ENCODE measurements at regions not wholly inside any gene's neighbourhood (a gene's known extent, or its start where the extent isn't known, plus 50 kb on each side); places are given as distances from the start of the nearest gene placed in this dataset.
"Not testable (repeated sequence)": the region's sequence is repeated elsewhere in the genome, so short reads cannot be mapped to it uniquely, and the experiment has no call there.

DNA sequence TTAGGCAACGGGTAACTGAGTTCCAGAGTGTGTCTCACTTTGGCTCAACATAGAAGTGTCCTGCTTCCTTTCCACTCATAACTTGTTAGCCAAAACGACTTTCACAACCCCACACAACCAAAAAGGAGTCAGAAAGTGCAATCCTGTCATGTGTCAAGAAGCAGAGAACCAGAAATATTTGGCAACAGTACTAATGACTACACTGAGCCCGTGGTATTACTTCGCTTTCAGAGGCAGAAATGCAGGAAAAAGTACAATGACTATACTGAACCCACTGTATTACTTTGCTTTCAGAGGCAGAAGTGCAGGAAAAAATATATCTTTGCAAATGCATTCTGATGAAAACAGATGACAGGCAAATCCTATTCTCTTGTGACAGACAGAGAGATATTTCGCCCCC, 484.6 kb downstream of the KIF2B start:
- TF ChIP-seq, protein P1, sequence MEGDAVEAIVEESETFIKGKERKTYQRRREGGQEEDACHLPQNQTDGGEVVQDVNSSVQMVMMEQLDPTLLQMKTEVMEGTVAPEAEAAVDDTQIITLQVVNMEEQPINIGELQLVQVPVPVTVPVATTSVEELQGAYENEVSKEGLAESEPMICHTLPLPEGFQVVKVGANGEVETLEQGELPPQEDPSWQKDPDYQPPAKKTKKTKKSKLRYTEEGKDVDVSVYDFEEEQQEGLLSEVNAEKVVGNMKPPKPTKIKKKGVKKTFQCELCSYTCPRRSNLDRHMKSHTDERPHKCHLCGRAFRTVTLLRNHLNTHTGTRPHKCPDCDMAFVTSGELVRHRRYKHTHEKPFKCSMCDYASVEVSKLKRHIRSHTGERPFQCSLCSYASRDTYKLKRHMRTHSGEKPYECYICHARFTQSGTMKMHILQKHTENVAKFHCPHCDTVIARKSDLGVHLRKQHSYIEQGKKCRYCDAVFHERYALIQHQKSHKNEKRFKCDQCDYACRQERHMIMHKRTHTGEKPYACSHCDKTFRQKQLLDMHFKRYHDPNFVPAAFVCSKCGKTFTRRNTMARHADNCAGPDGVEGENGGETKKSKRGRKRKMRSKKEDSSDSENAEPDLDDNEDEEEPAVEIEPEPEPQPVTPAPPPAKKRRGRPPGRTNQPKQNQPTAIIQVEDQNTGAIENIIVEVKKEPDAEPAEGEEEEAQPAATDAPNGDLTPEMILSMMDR (IDR thresholded peaks at IDR 0.05; ENCODE audit: low read depth, low read length), result no peak
- H3K4me3 ChIP-seq (ENCODE audit: low read depth, low read length), result no peak overlapping the region
- no peak for DNase-seq (ENCODE audit: low read depth, low spot score)
- in situ Hi-C loops (cut with HindIII; ENCODE audit: low sequenced_read_pairs), result no loop called here

DNA sequence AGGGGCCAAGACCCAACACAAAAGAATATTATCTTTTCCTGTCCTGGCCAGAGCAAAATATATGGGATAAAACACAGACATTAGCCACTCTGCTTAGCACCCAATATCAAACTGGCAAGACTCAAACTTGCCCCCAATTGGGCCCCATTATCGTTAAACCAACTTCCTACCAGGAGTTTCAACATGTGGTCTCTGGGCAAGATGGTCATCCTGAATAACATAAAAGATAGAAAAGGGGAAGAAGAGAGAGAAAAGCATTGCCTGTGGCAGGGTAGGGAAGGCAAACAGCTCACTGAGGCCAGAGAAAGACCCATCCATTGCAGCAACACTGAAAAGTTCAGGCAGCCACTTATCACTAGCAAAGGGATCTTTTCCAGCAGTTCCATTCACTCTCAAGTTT, 502.1 kb downstream of the KIF2B start:
- in situ Hi-C loops (cut with HindIII; ENCODE audit: low sequenced_read_pairs), result no loop called here
- no peak for DNase-seq (ENCODE audit: low read depth, low spot score)
- TF ChIP-seq, protein P1 (IDR thresholded peaks at IDR 0.05; ENCODE audit: low read depth, low read length), result no peak
- no peak overlapping the region for H3K4me3 ChIP-seq (ENCODE audit: low read depth, low read length)

DNA sequence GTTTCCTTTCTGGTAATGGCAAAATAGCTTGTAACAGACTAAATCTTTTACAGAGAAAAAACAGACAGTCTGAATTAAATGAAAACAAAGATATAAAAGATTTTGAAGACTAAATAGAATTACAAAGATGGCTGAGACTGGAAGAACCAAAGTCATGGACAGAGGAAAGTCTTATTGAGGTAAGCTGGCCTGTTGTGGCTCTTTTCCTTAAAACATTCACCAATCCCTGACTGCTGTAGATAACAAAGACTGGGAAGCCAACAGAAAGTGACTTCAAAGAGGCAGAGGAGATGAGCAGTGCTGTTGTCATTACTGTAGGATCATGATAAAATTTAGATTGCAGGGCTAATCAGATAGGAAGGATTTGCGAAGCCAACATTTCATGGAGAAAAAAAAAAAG, 517.0 kb downstream of the KIF2B start:
- TF ChIP-seq, protein P1 (IDR thresholded peaks at IDR 0.05; ENCODE audit: low read depth, low read length), result no peak
- in situ Hi-C loops (cut with HindIII; ENCODE audit: low sequenced_read_pairs), result no loop called here
- DNase-seq (ENCODE audit: low read depth, low spot score), result no peak
- no peak overlapping the region for H3K4me3 ChIP-seq (ENCODE audit: low read depth, low read length)

GRCh38 chr17:54347495-54347894, 524.8 kb downstream of the KIF2B start:
- TF ChIP-seq, protein P1 (IDR thresholded peaks at IDR 0.05; ENCODE audit: low read depth, low read length), result no peak
- H3K4me3 ChIP-seq (ENCODE audit: low read depth, low read length), result no peak overlapping the region
- DNase-seq (ENCODE audit: low read depth, low spot score), result no peak
- in situ Hi-C loops (cut with HindIII; ENCODE audit: low sequenced_read_pairs), result no loop called here

DNA sequence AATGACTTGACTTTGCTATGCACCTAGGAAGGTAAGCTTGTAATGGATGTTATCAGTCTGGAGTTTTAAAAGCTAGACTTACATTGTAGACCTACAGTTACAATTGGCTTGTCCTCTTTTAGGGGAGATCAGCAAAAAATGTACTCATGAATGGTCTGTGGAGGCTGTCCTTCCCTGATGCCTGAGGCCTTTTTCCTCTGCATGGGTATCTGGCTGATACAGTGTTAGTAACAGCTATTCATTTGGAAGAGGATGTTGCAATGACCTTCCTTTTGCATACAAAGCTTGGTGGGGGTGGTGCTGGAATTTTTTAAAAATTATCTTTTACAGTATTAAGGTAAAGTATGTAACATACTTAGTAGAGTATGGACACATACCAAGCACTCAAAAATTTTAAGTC, 525.5 kb downstream of the KIF2B start:
- in situ Hi-C loops (cut with HindIII; ENCODE audit: low sequenced_read_pairs), result no loop called here
- DNase-seq (ENCODE audit: low read depth, low spot score), result no peak
- no peak overlapping the region for H3K4me3 ChIP-seq (ENCODE audit: low read depth, low read length)
- TF ChIP-seq, protein P1 (IDR thresholded peaks at IDR 0.05; ENCODE audit: low read depth, low read length), result no peak

DNA sequence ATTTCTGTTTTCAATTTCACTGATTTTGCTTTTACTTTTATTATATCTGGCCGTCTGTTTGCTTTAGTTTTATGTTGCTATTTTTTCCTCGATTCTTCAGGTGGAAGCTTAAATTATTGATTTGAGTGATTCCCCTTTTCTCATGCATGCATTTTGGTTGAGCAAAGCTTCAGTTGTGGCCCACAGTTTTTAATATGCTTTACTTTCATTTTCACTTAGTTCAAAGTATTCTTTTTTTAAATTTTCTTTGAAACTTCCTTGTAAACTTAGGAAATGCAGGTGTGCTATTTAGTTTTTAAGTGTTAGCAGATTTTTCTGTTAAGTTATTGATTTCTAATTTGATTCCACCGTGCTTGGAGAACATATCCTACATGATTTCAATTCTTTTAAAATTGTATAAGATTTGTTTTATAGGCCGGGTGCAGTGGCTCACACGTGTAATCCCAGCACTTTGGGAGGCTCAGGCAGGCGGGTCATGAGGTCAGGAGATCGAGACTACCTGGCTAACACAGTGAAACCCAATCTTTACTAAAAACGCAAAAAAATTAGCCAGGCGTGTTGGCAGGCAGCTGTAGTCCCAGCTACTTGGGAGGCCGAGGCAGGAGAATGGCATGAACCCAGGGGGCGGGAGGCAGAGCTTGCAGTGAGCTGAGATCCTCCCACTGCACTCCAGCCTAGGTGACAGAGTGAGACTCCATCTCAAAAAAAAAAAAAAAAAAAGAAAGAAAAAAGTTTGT, 531.2 kb downstream of the KIF2B start:
- H3K4me3 ChIP-seq (ENCODE audit: low read depth, low read length), result no peak overlapping the region
- in situ Hi-C loops (cut with HindIII; ENCODE audit: low sequenced_read_pairs), result no loop called here
- no peak for DNase-seq (ENCODE audit: low read depth, low spot score)
- TF ChIP-seq, protein P1 (IDR thresholded peaks at IDR 0.05; ENCODE audit: low read depth, low read length), result no peak

GRCh38 chr17:54361073-54361472, 538.3 kb downstream of the KIF2B start:
- in situ Hi-C loops (cut with HindIII; ENCODE audit: low sequenced_read_pairs); DNase-seq (ENCODE audit: low read depth, low spot score); H3K4me3 ChIP-seq (ENCODE audit: low read depth, low read length): not testable (repeated sequence)

Measured in astrocyte of the spinal cord (primary cell).